Activated CD4-positive, alpha-beta memory T cell treated with anti-CD3 and anti-CD28 coated beads, Interleukin-2, amount 10 ng/mL, durations not matched to agents 7 days and 5 days (primary cell): ENCODE measurements at regions not wholly inside any gene's neighbourhood (a gene's known extent, or its start where the extent isn't known, plus 50 kb on each side); places are given as distances from the start of the nearest gene placed in this dataset.

Source experiments
- CTCF ChIA-PET: fragments of 350-600 bp; sonication (Branson Sonifier 250); formaldehyde crosslinking; loops from one replicate; lab custom pipeline; 2021; ENCODE audit warnings: antibody characterized with exemption, inconsistent platforms; lab: Charles Lee
- POLR2A ChIA-PET: fragments of 350-600 bp; sonication (Branson Sonifier 250); formaldehyde crosslinking; loops from one replicate; lab custom pipeline; 2021; ENCODE audit warnings: antibody characterized with exemption; lab: Charles Lee
- DNase-seq: peaks from one replicate; pipeline ENCODE4 v3.0.0-alpha.2; 2020
- H3K27ac Mint-ChIP-seq: one replicate; pipeline ENCODE4 v1.8.0; 2021; ENCODE audit warnings: mild to moderate bottlenecking, mixed read lengths
- H3K27me3 Mint-ChIP-seq: one replicate; pipeline ENCODE4 v1.8.0; 2021; ENCODE audit warnings: mixed read lengths
- H3K36me3 Mint-ChIP-seq: one replicate; pipeline ENCODE4 v1.8.0; 2021; ENCODE audit warnings: low read depth, mixed read lengths
- H3K4me1 Mint-ChIP-seq: one replicate; pipeline ENCODE4 v1.8.0; 2021; ENCODE audit warnings: mixed read lengths
- H3K4me3 Mint-ChIP-seq: one replicate; pipeline ENCODE4 v1.8.0; 2021; ENCODE audit warnings: mild to moderate bottlenecking, mixed read lengths
- H3K9me3 Mint-ChIP-seq: one replicate; pipeline ENCODE4 v1.8.0; 2021; ENCODE audit warnings: mixed read lengths

- Mint-ChIP-seq H3K9me3 (no peaks in the 10 kb centered on the region), H3K27me3 (peaks cover 25% of the 10 kb centered on the region), H3K4me1 (no peaks in the 10 kb centered on the region), H3K4me3 (no peak overlapping the region), H3K36me3 (no peaks in the 10 kb centered on the region), H3K27ac (no peak overlapping the region)
- POLR2A ChIA-PET = no interaction called here
- no peak for DNase-seq
- CTCF ChIA-PET = no interaction called here
Observed at GRCh38 chr2:204203704-204204103, 267.1 kb downstream of the ICOS start.

GRCh38 chr2:204205082-204205481 lies 268.5 kb downstream of the ICOS start:
- POLR2A ChIA-PET = no interaction called here
- Mint-ChIP-seq H3K4me3 (no peak overlapping the region), H3K27me3 (peaks cover 25% of the 10 kb centered on the region), H3K27ac (no peak overlapping the region), H3K36me3 (no peaks in the 10 kb centered on the region), H3K4me1 (no peaks in the 10 kb centered on the region), H3K9me3 (no peaks in the 10 kb centered on the region)
- CTCF ChIA-PET = no interaction called here
- no peak for DNase-seq

GRCh38 chr2:204205538-204205937 lies 269.0 kb downstream of the ICOS start:
- H3K36me3 Mint-ChIP-seq = no peaks in the 10 kb centered on the region
- H3K4me1 Mint-ChIP-seq = no peaks in the 10 kb centered on the region
- H3K27me3 Mint-ChIP-seq = peaks cover 28% of the 10 kb centered on the region
- H3K9me3 Mint-ChIP-seq = no peaks in the 10 kb centered on the region
- DNase-seq = no peak
- CTCF ChIA-PET = interaction anchor here (0.6 to 0.7 kb wide), 2 partner anchors 109 to 1608 kb away, joined by 3 read pairs; no protein-coding TSS in a partner anchor
- H3K4me3 Mint-ChIP-seq = no peak overlapping the region
- POLR2A ChIA-PET = no interaction called here
- H3K27ac Mint-ChIP-seq = no peak overlapping the region

- Mint-ChIP-seq H3K27me3 (peaks cover 23% of the 10 kb centered on the region), H3K27ac (no peak overlapping the region), H3K36me3 (no peaks in the 10 kb centered on the region), H3K4me3 (no peak overlapping the region), H3K9me3 (no peaks in the 10 kb centered on the region), H3K4me1 (no peaks in the 10 kb centered on the region)
- ChIA-PET CTCF (no interaction called here), POLR2A (interaction anchor here (0.6 kb wide), 1 partner anchor 109 kb away, joined by 3 read pairs; no protein-coding TSS in a partner anchor)
- DNase-seq = no peak
Observed at GRCh38 chr2:204207866-204208265, 271.3 kb downstream of the ICOS start.

- DNase-seq = no peak
- ChIA-PET POLR2A (no interaction called here), CTCF (no interaction called here)
- H3K36me3 Mint-ChIP-seq = no peaks in the 10 kb centered on the region
- H3K4me1 Mint-ChIP-seq = no peaks in the 10 kb centered on the region
- H3K4me3 Mint-ChIP-seq = no peak overlapping the region
- H3K9me3 Mint-ChIP-seq = no peaks in the 10 kb centered on the region
- H3K27me3 Mint-ChIP-seq = peaks cover 11% of the 10 kb centered on the region
- no peak overlapping the region for H3K27ac Mint-ChIP-seq
Observed at GRCh38 chr2:204213588-204213987, 277.0 kb downstream of the ICOS start.

GRCh38 chr2:204218040-204218439 lies 281.5 kb downstream of the ICOS start:
- H3K27ac Mint-ChIP-seq = no peak overlapping the region
- H3K36me3 Mint-ChIP-seq = no peaks in the 10 kb centered on the region
- ChIA-PET POLR2A (no interaction called here), CTCF (no interaction called here)
- H3K4me3 Mint-ChIP-seq = no peak overlapping the region
- H3K4me1 Mint-ChIP-seq = no peaks in the 10 kb centered on the region
- no peaks in the 10 kb centered on the region for H3K9me3 Mint-ChIP-seq
- no peak for DNase-seq
- H3K27me3 Mint-ChIP-seq = peaks cover 7% of the 10 kb centered on the region

GRCh38 chr2:204219196-204219595 lies 282.6 kb downstream of the ICOS start:
- Mint-ChIP-seq H3K27ac (no peak overlapping the region), H3K9me3 (no peaks in the 10 kb centered on the region), H3K4me1 (no peaks in the 10 kb centered on the region), H3K4me3 (no peak overlapping the region), H3K36me3 (no peaks in the 10 kb centered on the region), H3K27me3 (peaks cover 9% of the 10 kb centered on the region)
- CTCF ChIA-PET = no interaction called here
- no peak for DNase-seq
- POLR2A ChIA-PET = no interaction called here

GRCh38 chr2:204220896-204221295 lies 284.3 kb downstream of the ICOS start:
- Mint-ChIP-seq H3K27me3 (peaks cover 11% of the 10 kb centered on the region), H3K36me3 (no peaks in the 10 kb centered on the region), H3K9me3 (no peaks in the 10 kb centered on the region), H3K4me1 (no peaks in the 10 kb centered on the region), H3K4me3 (no peak overlapping the region), H3K27ac (no peak overlapping the region)
- DNase-seq = no peak
- POLR2A ChIA-PET = no interaction called here
- CTCF ChIA-PET = no interaction called here

- DNase-seq = no peak
- no peaks in the 10 kb centered on the region for H3K36me3 Mint-ChIP-seq
- H3K27ac Mint-ChIP-seq = no peak overlapping the region
- H3K9me3 Mint-ChIP-seq = no peaks in the 10 kb centered on the region
- ChIA-PET POLR2A (no interaction called here), CTCF (no interaction called here)
- no peaks in the 10 kb centered on the region for H3K4me1 Mint-ChIP-seq
- H3K27me3 Mint-ChIP-seq = peaks cover 24% of the 10 kb centered on the region
- no peak overlapping the region for H3K4me3 Mint-ChIP-seq
Observed at GRCh38 chr2:204223046-204223445, 286.5 kb downstream of the ICOS start.

- ChIA-PET POLR2A (no interaction called here), CTCF (no interaction called here)
- no peak overlapping the region for H3K27ac Mint-ChIP-seq
- H3K27me3 Mint-ChIP-seq = peaks cover 27% of the 10 kb centered on the region
- H3K36me3 Mint-ChIP-seq = no peaks in the 10 kb centered on the region
- no peaks in the 10 kb centered on the region for H3K4me1 Mint-ChIP-seq
- no peak overlapping the region for H3K4me3 Mint-ChIP-seq
- DNase-seq = no peak
- no peaks in the 10 kb centered on the region for H3K9me3 Mint-ChIP-seq
Observed at GRCh38 chr2:204223544-204223943, 287.0 kb downstream of the ICOS start.

- ChIA-PET POLR2A (interaction anchor here (0.6 kb wide), 1 partner anchor 36 kb away, joined by 3 read pairs; no protein-coding TSS in a partner anchor), CTCF (interaction anchor here (1.0 kb wide), 1 partner anchor 48 kb away, joined by 3 read pairs; no protein-coding TSS in a partner anchor)
- no peak for DNase-seq
- Mint-ChIP-seq H3K36me3 (no peaks in the 10 kb centered on the region), H3K9me3 (no peaks in the 10 kb centered on the region), H3K4me3 (no peak overlapping the region), H3K27ac (no peak overlapping the region), H3K4me1 (no peaks in the 10 kb centered on the region), H3K27me3 (peaks cover 37% of the 10 kb centered on the region)
Observed at GRCh38 chr2:204225671-204226073, 289.1 kb downstream of the ICOS start.

GRCh38 chr2:204226305-204226880 lies 289.8 kb downstream of the ICOS start:
- H3K4me3 Mint-ChIP-seq = no peak overlapping the region
- ChIA-PET CTCF (interaction anchor here (1.0 kb wide), 1 partner anchor 48 kb away, joined by 3 read pairs; no protein-coding TSS in a partner anchor), POLR2A (interaction anchor here (0.6 kb wide), 1 partner anchor 37 kb away, joined by 3 read pairs; no protein-coding TSS in a partner anchor)
- no peak for DNase-seq
- H3K36me3 Mint-ChIP-seq = no peaks in the 10 kb centered on the region
- no peaks in the 10 kb centered on the region for H3K9me3 Mint-ChIP-seq
- no peak overlapping the region for H3K27ac Mint-ChIP-seq
- no peaks in the 10 kb centered on the region for H3K4me1 Mint-ChIP-seq
- H3K27me3 Mint-ChIP-seq = peaks cover 39% of the 10 kb centered on the region

- ChIA-PET CTCF (interaction anchor here (0.7 kb wide), 1 partner anchor 105 kb away, joined by 3 read pairs; no protein-coding TSS in a partner anchor), POLR2A (no interaction called here)
- H3K4me1 Mint-ChIP-seq = no peaks in the 10 kb centered on the region
- no peaks in the 10 kb centered on the region for H3K36me3 Mint-ChIP-seq
- H3K27me3 Mint-ChIP-seq = peaks cover 43% of the 10 kb centered on the region
- no peak for DNase-seq
- H3K4me3 Mint-ChIP-seq = no peak overlapping the region
- peaks cover 1% of the 10 kb centered on the region for H3K9me3 Mint-ChIP-seq
- H3K27ac Mint-ChIP-seq = no peak overlapping the region
Observed at GRCh38 chr2:204228169-204228886, 291.8 kb downstream of the ICOS start.
